COLO668 (cell line): ENCODE measurements at regions not wholly inside any gene's neighbourhood (a gene's known extent, or its start where the extent isn't known, plus 50 kb on each side); places are given as distances from the start of the nearest gene placed in this dataset.

Source experiments
- DNase-seq: peaks from one replicate; lab custom pipeline; 2025; ENCODE audit not compliant: unreplicated experiment; lab: John Stamatoyannopoulos, UW

DNA sequence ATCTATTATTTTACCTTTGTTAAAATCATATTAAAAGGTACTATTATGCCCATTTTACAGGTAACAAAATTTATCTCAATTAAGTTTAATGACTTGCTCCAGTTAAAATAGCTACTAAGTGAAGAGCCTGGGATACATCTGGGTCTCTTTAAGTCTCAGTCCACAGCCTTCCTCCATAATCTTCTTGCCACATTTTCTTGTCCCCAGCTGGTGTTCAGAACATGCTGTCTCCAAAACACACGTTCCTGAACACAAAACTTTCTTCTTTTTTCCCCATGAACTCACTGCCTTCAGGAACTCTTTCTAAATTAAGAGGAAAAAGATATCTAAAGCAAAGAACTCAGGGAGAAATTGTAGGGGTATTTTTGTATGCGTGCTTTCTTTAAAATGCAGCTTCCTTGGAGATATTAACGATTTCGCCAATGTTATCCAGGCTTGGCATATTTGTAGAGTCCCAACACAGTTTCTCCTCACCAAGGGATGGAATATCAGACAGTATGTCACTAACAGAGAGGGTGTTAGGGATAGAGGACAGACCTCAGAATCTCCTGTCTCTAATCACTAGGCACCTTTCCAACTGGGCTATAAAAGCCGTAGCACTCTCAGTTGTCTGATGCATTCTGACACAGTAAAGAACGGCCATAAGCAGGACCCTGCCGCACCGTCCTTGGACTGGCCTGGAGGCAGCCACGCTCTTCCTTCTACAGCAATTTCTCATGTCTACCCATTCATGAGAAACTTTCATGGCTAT lies 232.8 kb upstream of the BLID start:
- no peak for DNase-seq

DNA sequence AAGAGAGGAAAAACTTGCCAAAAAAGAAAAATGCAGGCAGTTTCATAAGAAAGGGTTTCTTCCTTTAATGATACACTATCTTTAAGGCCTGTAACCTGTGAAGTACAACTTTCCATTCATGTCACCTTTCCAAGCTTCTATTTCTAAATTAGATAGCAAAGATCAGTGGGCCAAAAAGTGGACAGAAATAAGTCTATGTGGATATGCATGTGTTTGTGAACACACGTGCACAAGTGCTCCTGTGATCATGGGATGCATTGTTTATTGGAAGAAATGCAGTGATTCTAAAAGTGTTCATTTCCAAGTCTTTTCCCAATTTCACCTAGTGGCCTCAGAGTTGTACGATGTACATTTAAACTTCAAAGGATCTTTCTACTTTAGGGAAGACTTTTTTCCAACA lies 230.0 kb upstream of the BLID start:
- DNase-seq: no peak

DNA sequence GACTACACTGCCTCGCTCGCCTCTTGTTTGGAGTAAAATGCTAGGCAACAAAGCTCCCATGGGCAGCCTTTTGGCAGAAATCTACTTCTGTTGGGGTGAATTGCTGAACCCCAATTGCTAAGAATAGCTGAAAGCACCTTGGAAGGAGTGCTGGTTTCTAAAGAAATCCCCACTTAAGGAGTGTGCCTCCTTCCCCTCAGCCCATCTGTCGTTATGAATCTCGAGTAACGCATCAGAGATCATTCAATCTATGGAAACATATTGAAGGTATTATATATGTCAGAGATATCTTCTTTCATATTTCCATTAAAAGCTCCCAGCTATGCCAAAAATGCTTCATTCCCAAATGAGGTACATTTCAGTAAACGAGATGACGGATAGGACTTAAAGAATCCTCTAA lies 229.6 kb upstream of the BLID start:
- no peak for DNase-seq

DNA sequence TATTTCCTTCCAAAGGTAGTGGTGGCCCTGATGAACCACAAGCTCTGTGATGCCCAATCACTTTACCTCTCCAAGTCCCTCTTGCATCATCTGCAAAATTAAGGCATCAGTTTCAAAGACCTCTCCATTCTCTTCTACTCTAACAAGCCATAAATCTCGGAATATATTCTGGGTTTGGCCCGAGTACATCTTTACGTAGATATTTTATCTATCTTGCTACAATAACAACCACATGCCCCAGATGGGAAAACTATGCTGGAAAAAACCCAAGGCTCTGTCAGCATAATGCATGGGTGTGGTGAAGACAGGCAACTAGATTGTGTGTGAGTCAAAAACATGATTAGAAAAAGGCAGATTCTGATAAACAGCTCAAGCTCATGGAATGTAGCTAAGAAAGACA lies 228.2 kb upstream of the BLID start:
- DNase-seq: no peak

DNA sequence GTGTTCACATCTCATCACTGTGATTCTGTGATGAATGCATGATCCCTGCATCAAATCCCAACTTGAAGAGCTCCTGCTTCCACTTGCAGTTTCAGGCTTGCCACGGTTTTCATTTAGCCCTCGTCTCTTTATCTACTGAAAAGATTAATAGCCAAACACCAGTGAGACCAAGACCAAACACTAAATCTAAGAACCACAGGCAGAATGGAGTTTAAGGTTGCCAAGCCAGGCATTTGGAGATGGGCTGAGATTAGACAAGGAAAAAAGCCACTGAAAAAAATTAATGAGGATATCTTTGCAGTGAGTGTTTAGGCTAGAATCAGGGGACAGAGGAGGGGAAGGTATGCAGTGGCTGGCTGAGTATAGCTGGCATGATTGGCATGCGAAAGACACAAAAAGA lies 227.2 kb upstream of the BLID start:
- DNase-seq: no peak

DNA sequence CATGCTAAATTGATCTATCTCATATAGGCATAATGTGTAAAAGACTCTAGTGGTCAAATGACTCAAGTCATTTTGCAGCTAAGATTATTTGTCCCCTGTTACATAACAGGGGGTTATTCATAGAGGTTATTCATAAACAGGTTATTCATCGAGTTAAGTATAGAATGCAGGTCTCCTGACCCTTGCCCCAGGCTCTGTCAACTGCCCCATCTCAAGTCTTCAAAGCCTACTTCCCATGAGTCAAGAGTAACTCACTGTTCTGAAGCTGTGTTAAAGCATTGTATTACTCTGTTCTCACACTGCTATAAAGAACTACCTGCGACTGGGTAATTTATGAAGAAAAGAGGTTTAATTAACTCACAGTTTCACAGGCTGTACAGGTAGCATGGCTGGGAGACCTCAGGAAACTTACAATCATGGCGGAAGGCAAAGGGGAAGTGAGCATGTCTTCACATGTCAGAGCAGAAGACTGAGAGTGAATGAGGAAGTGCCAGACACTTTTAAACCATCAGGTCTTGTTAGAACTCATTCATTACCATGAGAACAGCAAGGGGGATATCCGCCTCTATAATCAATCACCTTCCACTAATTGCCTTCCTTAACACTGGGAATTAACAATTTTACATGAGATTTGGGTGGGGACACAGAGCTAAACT lies 226.2 kb upstream of the BLID start:
- no peak for DNase-seq

DNA sequence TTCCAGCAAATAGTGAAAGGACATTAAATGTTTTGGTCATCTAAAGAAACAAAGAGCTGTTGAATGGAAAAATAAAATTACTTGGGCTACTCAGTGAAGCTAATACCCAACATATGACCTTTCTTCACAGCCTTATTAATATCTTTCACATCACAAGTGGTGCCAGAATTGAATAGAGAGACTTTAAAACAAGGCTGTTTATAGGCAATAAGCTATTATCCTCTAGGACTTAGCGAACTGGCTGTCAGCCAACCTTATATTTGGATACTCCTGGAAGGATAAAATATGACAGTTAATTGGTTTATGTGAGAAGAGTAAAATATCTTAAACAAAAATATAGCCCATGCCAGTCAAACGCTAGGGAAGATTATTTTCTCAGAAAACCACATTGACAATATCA lies 225.5 kb upstream of the BLID start:
- DNase-seq: no peak

DNA sequence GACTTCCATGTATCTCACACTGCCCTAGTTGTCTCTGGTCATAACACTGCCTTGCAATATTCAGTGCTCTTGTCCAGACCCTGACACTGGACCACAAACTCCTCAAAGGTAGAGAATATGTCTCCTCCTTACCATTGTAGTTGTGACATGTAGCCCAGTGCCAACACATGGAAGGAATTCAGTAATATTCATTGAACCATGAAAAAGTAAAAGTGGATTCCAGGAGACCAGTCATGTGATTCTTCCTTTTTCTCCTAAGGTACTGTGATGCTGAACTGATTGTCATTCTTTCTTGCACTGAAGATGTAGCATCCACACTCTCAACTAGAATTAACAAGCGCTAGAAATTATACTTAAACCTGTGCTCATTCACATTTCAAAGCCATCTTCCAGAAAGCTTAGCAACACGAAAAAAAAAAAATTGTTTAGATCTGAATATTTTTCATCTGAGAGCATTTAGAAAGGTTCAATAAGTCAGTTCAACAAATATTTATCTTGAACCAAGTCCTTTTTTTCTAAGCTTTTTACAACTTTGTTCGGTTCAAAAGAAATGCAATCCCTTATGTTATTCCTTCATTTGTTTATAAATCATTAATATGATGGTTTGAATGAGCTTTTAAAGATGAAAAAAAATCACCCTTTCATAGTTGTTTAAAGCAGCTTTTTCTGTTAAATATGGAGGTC lies 224.7 kb upstream of the BLID start:
- no peak for DNase-seq

DNA sequence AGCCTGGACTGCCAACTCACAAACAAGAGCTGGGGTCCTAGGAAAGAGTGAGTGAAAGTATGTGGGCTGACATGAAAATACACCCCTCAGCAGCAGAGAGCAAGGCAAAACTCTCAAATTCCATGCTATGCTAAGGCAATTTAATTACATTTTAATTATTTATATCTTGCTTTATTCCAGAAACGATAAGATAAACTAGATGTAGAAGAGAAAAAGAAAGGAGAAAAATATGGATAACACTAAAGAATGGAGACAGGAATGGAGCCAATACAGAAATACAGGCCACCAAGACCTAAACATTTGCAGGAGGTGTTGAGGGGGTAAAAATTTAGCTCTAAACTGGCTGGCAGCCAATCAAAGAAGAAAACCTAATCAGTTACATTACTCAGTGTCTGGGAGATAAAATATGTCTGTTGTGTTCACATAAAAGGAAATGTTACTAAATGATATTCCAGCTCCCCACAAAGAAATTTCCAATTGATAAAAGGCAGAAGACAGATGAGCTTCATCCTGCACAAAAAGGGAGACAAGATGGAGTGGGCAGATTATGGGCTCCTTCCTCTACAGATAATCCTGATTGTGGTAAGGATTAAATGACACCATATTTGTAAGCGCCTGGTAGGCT lies 223.5 kb upstream of the BLID start:
- DNase-seq: no peak

DNA sequence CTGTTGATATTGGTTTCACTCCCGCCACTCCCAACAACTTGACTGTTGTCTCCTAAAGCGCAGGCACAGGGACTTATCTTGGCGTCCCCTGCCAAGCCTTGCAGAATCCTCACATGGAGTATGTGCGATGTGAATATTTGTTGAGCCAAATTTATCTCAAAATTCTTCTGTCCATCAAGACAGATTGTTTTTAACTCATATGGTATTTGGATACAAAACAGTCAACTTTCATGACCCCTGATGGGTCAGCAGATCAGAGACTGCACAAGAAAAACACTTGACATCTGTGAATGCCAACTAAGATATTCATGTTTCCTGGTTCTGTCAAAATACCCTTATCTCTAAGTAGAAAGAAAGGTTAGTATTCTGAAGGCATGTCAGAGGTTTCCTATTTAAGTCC lies 221.7 kb upstream of the BLID start:
- no peak for DNase-seq

DNA sequence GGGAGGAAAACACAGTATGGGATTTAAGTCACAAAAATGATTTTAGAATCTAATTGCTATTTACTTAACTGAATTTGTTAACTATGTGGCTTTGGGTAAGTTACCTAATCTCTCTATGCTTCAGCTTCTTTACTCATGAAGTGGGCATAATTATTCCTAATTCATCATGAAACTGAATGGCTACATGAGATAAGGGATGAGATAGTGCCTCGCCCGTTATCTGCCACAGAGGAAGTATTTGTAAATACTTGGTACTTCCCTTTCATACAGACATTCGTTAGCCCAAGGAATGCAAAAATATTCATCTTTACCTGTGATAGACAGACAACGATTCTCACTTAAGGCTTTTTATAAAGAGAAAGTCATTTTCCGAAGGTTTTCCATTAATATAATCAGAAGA lies 221.2 kb upstream of the BLID start:
- no peak for DNase-seq

DNA sequence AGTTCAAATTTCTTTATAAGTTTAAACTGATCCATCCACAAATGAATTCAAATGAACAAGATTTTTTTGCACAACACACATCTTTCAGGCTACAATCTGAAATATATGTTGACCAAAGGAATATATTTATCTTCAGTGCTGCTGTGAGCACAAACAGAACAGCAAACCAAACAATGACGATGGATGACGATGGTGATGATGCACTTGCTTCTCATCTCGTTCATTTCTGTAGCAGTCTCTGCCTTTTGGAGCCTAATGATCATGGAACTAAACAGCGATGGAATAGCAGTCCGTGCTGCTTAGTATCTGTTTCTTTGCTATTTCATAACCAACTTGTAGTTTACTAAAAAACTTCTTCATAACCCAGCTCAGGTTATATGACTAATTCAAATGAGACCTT lies 220.7 kb upstream of the BLID start:
- DNase-seq: no peak

DNA sequence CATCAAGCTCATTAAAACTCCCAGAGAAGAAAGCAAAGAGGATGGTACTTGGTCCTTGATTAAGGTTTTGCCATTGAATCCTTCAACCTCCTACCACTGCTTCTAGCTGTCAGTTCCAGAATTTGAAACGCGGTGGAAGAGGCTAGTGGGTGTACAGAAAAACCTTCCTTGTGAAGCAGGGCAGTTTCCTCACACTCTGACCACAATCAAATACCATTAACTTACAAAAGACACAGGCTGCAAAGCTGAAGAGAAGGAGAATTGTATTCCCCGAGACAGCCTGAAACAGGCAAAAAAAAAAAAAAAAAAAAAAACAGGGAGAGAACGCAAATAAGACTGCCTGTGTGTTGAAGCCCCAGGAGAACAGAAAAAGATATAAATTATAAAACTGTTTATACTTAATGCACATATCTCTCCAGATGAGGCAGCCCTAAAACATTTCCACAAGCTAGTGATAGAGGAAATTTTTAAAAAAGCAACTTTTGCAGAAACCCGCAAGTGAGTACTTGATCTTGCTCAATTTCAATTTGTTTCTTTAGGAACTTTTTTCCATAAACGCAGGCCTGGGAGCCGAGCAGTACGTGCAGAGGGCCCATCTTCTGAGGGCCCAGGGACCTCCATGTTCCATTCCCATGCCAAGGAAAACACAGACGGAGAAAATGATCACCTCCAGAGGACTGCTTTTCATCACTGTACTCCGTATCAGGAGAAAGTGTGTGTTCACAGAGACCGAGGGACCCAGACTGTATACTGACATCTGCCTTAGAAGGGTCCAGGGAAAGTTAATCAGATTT lies 218.7 kb upstream of the BLID start:
- no peak for DNase-seq

DNA sequence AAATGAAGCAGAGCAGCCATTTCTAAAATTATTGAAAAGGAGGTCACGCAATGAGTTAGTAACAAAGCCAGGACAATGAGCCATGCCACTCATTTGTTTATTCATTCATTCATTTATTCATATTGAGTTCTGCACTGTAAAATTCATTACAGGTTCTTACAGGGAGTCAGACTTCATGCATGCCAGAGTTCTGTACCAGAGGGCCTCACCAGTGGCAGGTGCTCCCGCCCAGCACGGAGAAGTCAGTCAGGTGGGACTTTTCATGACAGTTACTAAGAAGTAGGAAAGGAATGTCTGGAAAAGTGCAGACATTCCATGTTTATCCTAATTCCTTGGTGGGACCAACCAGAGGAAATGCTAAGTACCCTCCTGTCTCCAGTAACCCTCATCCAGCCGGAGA lies 217.5 kb upstream of the BLID start:
- no peak for DNase-seq

DNA sequence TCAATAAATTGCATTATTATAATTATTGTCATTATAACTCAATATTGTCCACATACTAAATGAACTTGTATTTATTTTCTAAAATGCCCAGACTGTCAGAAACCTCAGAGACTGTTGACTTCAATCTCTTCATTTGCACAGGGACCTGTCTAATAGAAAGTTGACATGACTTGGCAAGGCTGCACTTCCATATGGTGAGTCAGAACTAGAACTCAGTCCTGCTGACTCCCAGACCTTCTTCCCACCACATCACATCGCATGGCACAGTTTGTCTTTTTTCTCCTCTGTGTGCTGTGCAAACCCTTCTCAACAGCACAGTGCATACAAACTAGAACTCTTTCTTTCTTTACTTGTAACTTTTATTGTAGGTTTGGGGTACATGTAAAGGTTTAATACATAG lies 215.1 kb upstream of the BLID start:
- DNase-seq: no peak

DNA sequence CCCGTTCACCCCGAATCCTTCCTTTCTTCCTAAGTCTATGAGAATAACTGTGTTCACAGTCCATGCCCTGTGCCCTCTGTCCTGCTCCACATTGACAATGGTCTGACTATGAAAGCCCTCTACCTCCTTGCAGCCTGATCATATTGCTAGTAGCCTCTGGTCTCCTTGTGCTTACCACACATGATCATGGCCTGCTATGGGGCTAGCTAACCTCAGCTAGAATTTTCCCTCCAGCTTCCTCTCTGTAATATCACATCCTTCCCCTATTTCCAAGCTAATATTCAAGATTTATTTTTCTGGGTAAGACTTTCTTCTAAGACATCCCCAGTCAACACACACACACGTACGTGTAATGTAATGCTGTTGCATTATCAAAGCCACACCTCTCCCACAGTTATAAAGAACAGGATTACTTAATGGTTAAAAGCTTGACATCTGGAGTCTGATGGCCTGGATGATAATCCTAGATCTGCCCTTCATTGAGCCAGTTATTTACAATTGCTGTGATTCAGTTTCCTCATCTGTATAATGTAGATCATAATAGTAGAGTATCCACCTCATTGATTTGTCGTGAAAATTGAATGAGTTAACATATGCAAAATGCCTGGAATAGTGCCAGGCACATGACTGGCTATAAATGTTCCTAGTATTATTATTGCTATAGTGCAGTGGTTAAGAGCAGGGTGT lies 214.4 kb upstream of the BLID start:
- no peak for DNase-seq

DNA sequence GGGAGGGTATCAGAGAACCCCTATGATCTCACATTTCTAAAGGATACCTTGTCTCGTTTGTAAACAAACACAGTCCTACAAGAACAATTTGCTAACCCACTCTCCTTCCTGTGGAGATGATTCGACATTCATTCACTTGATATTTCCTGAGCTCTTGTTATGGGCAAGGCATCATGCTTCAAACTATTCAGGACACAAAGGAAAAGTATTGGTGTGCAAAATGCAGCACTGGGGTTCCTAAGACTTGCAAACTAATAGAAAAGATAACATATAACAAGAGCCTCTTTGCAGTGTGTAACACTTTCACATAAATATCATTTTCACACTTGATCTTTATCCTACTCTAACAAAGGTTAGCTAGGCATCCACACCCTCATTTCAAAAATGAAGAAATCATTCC lies 211.5 kb upstream of the BLID start:
- no peak for DNase-seq

DNA sequence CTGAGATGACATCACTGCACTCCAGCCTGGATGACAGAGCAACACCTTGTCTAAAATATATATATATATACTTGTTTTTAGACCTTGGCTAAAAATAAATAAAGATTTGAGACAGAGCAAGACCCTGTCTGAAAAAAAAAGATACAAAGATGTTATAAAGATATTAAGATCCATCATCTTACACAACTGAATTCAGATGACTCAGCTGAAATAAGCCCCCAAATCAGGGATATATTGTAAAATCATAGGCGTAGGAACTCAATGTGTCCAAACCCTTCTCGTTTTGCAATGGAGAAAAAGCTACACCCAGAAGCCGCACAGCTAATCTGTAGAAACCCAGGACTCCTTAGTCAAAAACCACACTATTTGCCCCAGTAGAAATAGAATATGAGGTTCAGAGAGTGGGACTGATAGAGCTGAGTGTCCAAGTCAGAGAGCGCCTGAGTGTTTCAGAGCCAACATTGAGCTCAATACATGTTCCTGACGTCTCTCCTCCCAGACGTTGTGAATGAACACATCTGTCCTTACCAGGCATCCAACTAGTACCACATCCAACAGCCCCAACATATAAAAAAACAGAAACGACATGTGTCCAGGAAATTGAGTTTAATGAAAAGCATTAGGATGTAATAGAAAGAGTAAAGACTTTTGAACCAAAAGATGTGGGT lies 207.9 kb upstream of the BLID start:
- no peak for DNase-seq

DNA sequence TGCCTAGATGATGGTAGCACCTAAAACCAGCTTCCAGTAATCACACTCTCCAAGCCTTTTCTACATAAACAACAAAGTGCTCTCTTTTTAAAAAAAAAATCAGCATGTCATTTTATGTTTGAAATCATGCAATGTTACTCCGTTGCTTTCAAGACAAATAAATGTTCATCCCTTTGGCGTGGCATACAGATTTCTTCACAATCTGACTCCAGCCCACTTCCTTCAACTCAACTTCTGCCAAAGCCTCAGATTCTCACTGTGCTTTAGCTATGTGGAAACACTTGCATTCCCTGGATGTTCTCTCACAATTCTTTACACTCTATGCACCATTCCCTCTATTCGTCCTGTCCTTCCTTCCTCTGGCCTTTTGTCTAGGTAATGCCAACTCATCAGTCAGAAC lies 206.3 kb upstream of the BLID start:
- no peak for DNase-seq

DNA sequence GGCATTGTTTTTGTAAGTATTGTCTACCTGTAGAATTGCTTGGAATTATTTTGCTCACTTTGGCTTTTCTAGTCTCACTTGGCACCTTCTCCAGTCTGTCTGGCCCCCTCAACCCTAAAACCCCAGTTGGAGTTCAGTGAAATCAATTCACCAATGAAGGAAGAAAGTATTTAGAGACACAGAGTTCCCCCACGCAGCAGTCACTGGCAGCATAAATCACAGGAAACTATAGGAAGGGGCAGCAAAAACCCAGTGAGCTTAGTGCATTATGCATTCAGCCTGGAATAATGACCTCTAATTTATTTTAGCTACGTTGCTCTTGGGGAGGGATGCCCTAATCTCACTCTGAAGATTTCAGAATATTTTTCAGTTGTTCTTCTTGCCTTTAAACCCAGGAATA lies 204.7 kb upstream of the BLID start:
- no peak for DNase-seq
